NCI-H2196 (cell line): ENCODE measurements at regions not wholly inside any gene's neighbourhood (a gene's known extent, or its start where the extent isn't known, plus 50 kb on each side); places are given as distances from the start of the nearest gene placed in this dataset.
"Not testable (repeated sequence)": the region's sequence is repeated elsewhere in the genome, so short reads cannot be mapped to it uniquely, and the experiment has no call there.

Experiments
- DNase-seq: peaks from one replicate; lab custom pipeline; 2025; ENCODE audit not compliant: unreplicated experiment; lab: John Stamatoyannopoulos, UW

DNA sequence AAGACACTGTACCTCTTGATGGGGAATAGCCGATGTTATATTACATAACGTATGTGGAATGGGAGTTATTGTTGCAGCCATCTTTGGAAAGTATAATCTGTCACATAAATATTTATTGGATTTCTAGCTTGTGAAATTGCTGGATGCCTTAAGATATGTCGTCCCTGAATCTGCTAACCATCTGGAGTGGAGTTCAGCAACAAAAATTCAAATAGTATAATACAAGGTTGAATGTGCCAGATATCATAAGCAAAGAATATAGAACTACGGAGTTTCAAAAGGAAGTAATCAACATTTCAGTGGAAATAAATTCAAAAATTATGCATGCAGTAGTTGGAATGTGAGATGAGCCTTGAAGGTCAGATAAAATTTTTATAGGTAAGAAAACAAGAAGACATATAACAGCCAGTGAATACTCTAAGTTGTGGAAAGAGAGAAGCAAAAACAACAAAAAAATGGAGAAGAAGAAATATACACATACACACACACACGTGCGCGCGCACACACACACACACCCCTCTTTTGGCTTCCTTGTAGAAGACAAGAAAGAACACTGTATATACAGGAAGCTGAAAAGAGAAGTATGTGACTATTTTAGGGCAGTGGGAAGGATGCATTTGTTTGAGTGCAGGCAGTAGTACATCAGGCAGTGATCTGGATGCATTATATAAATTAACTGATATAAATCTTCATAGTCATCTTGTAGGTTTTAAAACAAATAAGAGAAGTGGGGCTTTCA is 516.7 kb downstream of the KCNT2 start:
- no peak for DNase-seq

DNA sequence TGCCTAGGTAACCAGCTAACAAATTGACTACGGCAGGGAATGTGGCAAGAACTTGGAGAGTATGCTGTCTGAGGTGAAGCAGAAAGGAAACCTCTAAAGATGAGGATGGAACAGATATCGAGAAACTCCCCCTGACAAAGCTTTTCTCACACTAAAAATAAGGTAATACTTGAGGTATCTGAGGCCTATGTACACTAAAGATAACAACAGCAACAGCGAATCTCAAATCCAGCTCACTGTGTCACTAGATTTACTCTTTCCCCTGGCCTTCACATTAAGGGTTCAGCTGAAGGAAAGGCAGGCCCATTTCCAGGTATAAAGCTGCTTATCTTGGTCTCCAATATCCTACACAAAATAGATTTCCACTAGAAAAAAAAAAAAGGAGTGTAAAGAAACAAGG is 518.0 kb downstream of the KCNT2 start:
- DNase-seq: no peak

DNA sequence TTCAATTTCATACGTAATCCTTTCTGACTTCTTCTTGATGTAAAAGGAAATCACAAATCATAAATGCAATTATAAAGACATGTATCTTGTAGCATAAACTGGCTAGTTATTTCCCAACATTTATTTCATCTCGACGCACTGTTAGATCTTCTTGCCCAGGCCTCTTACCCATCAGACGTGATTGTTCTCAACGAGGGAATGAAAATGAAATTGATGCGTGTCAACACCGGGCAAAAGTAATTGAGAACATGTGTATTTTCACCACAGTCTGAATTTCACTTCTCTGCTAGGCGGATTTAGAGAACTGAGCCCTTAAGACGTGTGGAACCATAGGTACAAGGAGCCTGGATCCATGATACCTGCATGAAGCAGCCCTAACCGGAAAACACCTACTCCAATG is 519.7 kb downstream of the KCNT2 start:
- no peak for DNase-seq

GRCh38 chr1:196078691-196079090 is 529.5 kb downstream of the KCNT2 start:
- DNase-seq: no peak

GRCh38 chr1:196075621-196076020 is 532.6 kb downstream of the KCNT2 start:
- no peak for DNase-seq

DNA sequence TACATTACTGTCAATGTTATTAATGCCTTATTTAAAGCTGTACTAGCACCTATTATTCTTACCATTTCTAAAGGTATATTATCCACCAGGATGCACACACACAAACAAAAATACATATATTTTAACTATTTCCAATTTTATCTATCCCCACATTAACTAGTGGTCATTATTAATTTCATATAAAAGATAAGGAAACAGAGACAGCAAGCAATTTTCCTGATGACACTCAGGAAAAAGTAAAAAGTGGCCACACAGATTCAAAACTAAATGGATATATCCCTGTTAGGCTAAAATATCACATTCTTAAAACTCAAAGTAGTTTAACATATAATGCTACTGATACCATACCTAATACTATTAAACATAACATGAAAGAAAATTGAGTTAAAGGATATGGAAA is 534.1 kb downstream of the KCNT2 start:
- DNase-seq: no peak

DNA sequence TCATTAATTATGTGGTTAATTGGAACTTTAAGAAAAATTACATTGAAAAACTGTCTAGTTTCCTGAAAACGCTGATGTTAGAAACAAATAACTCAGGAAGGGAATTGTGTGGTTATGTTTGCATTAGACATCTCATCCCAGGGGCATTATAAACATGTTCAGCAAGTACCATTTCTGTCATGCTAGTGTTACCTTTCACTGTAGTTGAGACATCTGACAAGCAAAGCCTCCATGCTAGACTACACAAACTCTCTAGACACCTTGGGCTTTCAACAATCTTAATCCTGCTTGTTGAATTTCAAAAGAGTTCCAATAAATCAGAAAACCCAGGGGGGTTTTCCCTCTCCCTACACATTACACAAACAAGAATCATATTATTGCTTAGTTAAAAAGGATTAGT is 536.8 kb downstream of the KCNT2 start:
- no peak for DNase-seq

DNA sequence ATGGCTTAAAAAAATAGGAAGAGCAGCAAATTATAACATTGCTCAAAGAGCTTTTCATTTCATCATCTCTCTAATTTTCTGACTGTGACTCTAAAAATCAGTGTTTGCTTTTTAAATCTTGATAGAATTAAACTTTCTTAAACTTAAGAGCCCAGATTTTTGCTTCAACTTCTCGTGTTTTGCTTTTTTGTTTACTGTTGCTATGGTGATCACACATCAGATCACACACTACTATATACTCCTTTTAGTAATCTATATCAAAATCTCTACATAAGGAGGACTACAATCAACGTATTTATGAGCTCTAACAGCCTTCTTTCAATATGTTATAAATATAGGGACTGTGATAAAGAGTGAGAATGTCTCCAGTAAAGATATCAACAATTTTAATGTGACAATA is 537.3 kb downstream of the KCNT2 start:
- DNase-seq: no peak

- no peak for DNase-seq
These were observed 544.3 kb downstream of the KCNT2 start for GRCh38 chr1:196063952-196064351.

- DNase-seq: no peak
These were observed 544.9 kb downstream of the KCNT2 start for GRCh38 chr1:196063294-196063693.

DNA sequence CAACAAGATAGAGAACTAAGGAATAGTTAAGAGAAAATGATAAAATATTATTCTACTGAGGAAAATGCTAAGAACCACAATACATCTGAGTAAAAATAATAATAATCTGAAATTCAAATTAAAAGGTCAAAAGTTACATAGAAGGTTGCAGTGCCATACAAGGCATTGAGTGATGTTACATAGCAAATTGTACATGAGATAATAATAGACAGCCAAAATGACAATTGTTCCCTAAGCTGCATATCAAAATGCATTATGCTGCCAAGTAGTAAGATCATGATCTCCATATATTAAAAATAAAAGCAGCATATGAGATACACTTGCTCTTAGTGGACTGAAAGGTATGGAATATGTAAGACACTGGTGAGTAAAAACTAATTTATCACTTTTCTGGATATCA is 547.7 kb downstream of the KCNT2 start:
- DNase-seq: no peak

DNA sequence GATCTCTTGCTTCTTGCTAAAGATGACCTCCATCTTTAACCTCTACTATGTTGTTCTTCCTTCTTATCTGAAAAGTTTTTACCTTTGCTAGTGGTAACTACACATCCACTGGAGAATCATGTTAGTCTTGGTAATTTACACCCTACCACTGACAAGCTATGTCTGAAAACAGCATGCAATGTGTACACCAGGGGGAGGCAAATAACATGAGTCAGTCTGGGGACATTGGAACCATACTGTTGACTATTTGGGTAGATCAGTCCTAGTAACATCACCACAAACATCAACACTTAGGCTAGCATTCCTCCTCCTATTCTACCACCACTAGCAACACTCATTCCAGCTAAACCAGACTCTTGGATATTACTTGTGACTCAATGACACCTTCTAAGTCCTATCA is 549.0 kb downstream of the KCNT2 start:
- DNase-seq: no peak

DNA sequence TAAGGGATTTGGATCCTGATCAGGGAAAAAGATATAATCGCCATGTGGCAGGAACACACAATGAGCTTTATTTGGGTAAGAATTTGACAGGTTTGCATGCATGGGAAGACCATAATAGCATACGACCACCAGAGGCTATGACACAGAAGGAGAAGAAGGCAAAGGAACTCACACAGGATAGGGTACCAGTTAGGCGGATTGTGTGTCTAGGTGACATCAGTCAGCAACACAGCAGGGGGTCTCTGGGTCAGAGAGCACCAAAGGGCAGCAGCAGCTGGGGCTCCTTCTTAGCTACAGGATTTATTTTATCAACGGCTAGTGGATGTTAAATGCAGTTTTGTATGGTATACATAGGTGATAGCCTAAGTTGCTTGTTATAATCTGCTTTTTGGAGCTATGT is 551.3 kb downstream of the KCNT2 start:
- no peak for DNase-seq

DNA sequence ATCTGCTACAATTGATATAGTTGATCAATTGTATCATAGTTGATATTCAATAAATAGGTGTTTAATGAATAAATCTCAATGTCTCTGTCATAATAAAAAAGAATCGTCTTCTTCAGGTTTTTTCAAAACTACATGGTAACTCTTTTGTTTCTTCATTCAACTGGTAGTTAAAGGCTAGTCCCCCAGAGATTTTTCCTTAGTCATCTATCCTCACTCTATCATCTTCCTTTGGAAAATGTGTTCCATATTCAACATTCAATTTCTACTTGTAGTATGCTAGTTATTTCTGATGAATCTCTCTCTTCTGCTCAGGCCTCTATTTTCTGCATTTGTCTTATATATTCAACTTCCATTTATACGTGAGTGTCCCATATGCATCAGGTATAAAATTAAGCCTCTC is 558.8 kb downstream of the KCNT2 start:
- no peak for DNase-seq

GRCh38 chr1:196043268-196043667 is 565.0 kb downstream of the KCNT2 start:
- no peak for DNase-seq

GRCh38 chr1:196034080-196034706 is 574.0 kb downstream of the KCNT2 start:
- no peak for DNase-seq

DNA sequence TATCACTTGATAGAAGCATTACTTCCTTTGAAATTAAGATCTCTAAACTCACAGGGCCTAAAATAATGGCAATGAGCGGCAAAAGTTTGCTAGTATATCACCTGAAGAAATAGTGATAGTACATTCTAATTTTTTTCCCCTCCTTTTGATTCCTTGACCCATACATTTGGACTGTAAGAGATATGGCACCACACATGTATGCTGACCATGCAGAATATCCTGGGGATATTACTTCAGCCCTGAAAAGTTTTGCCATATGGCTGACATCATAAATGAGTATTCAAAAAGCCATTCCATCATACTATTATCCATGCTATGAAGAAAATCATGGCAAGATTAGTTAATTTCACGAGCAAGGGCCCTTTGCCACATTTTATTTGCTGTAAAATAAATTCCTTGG is 576.9 kb downstream of the KCNT2 start:
- not testable (repeated sequence) for DNase-seq

DNA sequence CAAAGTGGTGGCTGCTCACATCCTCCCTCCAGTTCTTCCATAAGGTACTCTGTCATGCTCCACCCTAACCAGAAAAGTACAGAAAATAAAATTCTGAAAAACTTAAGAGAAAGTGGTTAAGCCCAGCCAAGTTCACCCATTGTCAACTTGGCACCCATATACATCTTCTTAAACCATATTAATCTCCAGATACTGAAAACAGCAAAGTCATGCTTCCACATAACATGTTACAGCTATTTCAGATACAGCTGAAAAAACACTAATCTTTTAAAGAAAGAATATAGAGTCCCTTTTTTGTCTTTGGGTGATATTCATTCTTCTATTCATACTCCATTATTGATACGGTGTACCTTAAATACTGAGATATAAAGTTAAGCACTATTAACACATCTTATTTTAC is 577.8 kb downstream of the KCNT2 start:
- DNase-seq: no peak

GRCh38 chr1:196029410-196029809 is 578.8 kb downstream of the KCNT2 start:
- DNase-seq: no peak

- DNase-seq: no peak
These were observed 581.1 kb downstream of the KCNT2 start for GRCh38 chr1:196027127-196027526.

DNA sequence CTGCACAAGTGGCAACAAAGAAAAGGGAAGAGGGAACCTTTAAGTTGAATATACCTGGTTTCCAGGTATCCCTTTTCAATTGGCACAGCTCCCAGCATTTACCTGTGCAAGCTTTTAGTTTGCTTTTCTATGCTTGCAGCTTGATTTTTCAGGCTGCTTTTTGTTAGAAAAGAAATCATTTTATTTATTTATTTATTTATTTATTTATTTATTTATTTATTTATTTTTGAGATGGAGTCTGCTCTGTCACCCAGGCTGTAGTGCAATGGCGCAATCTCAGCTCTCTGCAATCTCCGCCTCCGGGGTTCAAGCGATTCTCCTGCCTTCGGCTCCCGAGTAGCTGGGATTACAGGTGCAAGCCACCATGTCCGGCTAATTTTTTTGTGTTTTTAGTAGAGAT is 587.1 kb downstream of the KCNT2 start:
- not testable (repeated sequence) for DNase-seq

DNA sequence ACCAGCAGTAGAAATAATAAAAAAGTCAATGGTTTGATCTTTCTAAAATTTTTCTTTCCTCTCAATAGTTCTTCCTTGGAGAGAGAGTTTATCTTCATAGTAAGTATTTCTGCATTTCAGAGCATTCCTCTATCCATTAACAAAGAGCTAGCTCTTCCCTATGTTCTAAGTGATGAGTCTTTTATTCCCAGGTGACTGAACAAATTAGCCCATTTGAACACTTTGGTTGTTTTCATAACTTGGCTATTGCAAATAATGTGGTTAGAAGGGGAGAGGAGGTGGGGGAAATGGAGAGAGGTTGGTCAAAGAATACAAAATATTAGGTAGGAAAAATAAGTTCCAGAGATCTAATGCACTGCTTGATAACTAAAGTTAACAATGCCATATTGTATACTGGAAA is 598.9 kb downstream of the KCNT2 start:
- DNase-seq: no peak

DNA sequence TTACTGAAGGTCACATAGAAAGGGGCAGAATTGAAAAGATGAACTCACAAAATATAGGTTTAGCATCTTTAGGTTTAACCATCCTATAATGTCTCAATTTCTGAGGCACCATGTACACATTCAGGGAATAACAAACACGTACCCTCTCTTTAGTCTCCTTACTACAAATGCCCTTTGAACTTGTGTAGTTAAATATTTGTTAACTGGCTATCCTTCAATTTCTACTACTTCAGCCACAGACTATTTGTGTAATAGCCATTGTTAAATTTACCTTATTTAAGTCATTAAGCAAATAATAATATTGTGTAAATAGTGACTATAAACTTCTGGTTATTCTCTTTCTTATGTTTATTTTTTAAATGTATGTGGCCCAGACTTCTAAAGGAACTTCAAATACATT is 600.5 kb downstream of the KCNT2 start:
- no peak for DNase-seq
